Muscle layer of duodenum (tissue), 2 donors: ENCODE measurements at regions not wholly inside any gene's neighbourhood (a gene's known extent, or its start where the extent isn't known, plus 50 kb on each side); places are given as distances from the start of the nearest gene placed in this dataset.

Source experiments
- H3K27ac ChIP-seq: one replicate; pipeline ENCODE4 v1.7.0; 2013; ENCODE audit warnings: mild to moderate bottlenecking, low read length
- H3K27me3 ChIP-seq: one replicate; pipeline ENCODE4 v1.7.0; 2013; ENCODE audit warnings: low read depth, mild to moderate bottlenecking, control low read depth, low read length
- H3K36me3 ChIP-seq, 2 donors: one replicate each; pipeline ENCODE4 v1.7.0; 2013; ENCODE audit warnings: low read length in 2 of 2, control low read depth in 1 of 2, mild to moderate bottlenecking in 1 of 2; ENCODE audit not compliant: insufficient read depth in 2 of 2, control insufficient read depth in 1 of 2
- H3K4me1 ChIP-seq, 2 donors: one replicate each; pipeline ENCODE4 v1.7.0; 2013; ENCODE audit warnings: low read length in 2 of 2, mild to moderate bottlenecking in 2 of 2, control low read depth in 1 of 2, moderate library complexity in 1 of 2; ENCODE audit not compliant: insufficient read depth in 2 of 2, control insufficient read depth in 1 of 2
- H3K4me3 ChIP-seq, 2 donors: one replicate each; pipeline ENCODE4 v1.7.0; 2013; ENCODE audit warnings: low read length in 2 of 2, low read depth in 1 of 2, mild to moderate bottlenecking in 1 of 2
- H3K9me3 ChIP-seq, 2 donors: one replicate each; pipeline ENCODE4 v1.7.0; 2013; ENCODE audit warnings: low read length in 2 of 2, control low read depth in 1 of 2, mild to moderate bottlenecking in 1 of 2; ENCODE audit not compliant: control insufficient read depth in 1 of 2
- donor health status: healthy.

DNA sequence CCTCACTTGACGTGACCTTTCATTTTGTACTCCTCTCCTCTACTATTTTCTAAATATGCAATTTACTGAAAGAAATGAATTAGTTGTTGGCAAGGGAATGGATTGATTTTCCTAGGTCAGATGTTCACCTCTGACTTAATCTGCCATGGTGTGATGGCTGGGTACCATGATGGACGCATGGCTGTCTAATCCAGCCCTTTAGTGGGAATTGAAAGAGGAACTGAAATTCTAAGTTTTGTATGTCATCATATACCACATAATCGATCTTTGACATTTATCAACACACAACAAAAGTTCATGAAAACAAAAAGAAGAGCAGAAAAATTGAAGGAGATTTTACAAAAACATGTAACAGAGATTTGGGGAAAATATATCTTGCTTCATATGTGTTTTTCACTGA is 331.3 kb upstream of the SNX7 start:
- H3K9me3 ChIP-seq = no peaks in the 10 kb centered on the region
- H3K4me1 ChIP-seq = no peaks in the 10 kb centered on the region
- H3K36me3 ChIP-seq = no peaks in the 10 kb centered on the region
- H3K27ac ChIP-seq = no peak overlapping the region
- H3K27me3 ChIP-seq = no peaks in the 10 kb centered on the region
- no peak overlapping the region for H3K4me3 ChIP-seq

DNA sequence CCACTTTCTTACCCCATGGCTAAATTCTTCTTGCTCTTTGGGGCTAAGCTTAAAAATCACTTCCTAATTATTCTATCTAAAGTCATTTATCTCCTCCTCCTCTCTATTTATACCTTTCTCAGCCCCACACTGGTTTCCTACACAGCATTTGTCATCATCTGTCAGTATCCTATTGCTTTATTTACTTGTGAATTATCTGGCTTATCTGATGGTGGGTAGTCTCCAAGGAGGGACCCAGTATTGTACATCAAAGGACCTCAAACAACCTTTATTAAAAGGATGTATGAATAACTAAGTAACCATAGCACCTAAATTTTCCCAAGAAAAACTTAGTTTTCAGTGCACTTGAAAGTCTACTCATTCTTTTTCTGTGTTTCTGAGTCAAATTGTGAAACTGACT is 332.7 kb upstream of the SNX7 start:
- no peaks in the 10 kb centered on the region for H3K9me3 ChIP-seq
- peaks cover 0 to 6% of the 10 kb centered on the region in 2 donors for H3K4me1 ChIP-seq
- no peak overlapping the region for H3K27ac ChIP-seq
- no peaks in the 10 kb centered on the region for H3K27me3 ChIP-seq
- no peaks in the 10 kb centered on the region for H3K36me3 ChIP-seq
- no peak overlapping the region for H3K4me3 ChIP-seq

DNA sequence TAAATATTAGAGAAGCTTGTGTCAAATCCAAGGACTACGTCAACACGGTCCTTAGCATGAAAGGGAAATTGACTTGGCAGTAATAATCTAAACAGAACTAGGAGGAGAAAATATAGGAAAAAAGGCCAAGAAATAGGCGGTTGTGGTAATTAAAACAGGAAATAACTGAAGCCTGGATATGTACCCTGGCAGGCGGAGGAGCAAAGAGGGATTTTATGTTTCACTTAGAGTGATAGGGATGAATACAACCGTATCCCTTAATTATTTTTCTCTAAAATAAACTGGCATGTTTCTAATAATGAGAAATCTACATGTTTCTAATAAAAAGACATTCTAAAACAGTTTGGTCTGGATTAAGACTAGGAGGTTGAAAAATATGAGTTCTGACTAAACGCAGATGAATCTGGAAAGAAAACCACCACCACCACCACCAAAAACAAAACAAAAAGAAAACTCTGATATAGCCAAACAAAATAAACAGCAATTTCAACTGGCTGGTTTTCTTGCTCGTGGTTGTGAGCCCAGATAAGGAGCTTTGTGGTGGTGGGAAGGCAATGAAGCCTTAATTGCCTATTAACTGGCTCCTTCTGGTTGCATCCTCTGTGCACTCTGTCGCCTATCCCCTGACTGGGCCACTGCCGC is 334.2 kb upstream of the SNX7 start:
- H3K36me3 ChIP-seq = no peaks in the 10 kb centered on the region
- no peak overlapping the region for H3K27ac ChIP-seq
- H3K4me1 ChIP-seq = peaks cover 0 to 6% of the 10 kb centered on the region in 2 donors
- H3K4me3 ChIP-seq = no peak overlapping the region
- no peaks in the 10 kb centered on the region for H3K27me3 ChIP-seq
- no peaks in the 10 kb centered on the region for H3K9me3 ChIP-seq

DNA sequence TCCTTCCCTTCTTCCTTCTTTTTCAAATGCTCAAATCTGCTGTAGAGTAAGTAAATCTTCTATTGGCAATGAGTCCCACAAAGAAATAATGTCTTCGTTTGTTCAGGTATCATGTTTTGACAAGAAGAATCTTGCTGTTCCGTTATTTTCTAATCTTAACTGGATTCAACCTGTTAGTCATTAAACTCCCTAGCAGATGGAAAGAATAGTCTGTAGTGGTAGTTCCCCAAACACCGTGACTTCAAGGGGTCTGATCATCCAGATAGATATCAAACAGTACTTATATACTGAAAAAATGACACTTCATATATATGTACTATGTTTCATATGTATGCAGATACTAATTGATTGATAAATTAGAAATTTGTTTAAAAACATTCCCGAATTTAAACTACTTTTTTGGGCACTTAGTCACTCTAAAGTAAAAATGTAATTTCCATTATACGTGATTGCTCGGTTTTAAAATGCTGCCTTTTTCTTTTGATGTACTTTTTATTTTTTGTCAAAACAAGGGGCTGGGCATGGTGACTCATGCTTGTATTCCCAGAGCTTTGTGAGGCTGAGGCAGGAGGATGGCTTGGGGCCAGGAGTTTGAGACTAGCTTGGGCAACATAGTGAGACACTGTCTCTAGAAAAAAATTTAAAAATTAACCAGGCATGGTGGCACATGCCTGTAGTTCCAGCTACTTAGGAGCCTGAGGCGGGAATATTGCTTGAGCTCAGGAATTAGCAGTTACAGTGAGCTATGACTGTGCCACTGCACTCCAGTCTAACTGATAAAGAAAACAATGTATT is 335.7 kb upstream of the SNX7 start:
- Histone ChIP-seq H3K4me1 (peaks cover 0 to 6% of the 10 kb centered on the region in 2 donors), H3K27ac (no peak overlapping the region), H3K4me3 (no peak overlapping the region), H3K27me3 (no peaks in the 10 kb centered on the region), H3K36me3 (no peaks in the 10 kb centered on the region), H3K9me3 (no peaks in the 10 kb centered on the region)

DNA sequence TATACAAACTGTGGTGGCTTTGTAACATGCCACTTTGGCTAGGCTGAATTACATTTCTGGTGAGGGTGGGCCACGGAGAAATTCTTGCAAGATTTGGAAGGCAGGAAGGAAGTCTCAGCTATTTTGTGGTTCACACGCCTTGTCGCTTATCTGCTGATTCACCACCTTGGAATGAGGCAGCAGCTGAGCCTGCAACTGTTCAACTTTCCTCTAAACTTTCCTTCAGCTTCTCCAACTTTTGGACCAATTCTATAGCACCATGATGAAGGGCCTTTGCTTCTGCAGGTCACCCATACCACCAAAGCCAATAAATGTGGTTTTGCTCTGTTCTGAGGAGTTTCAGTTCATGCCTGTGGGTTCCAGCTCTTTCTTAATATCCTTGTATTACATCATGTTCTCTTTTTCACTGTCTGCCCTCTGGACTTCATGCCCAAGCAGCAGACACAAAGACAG is 337.6 kb upstream of the SNX7 start:
- Histone ChIP-seq H3K9me3 (no peaks in the 10 kb centered on the region), H3K27me3 (no peaks in the 10 kb centered on the region), H3K27ac (no peak overlapping the region), H3K4me3 (peak overlapping the region in 1 of 2 donors; percentile 18), H3K36me3 (no peaks in the 10 kb centered on the region), H3K4me1 (peaks cover 0 to 6% of the 10 kb centered on the region in 2 donors)

DNA sequence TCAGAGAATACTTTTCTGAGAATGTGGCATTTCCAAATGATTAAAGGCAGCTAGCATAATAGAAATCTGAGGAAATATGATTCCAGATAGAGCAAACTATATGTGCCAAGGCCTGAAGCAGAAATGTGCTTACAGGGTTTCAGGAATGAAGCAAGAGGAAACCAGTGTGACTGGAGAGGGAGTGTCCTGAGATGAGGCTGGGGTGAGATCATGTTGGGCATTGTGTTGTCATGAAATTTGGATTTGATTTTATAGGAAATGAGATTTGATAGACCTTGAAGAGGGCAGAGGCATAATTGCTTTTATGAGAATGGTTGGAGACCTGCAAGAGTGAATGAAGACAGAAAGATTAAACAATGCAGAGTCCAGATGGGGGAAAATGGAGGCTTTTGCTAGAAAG is 338.1 kb upstream of the SNX7 start:
- Histone ChIP-seq H3K4me1 (peaks cover 0 to 6% of the 10 kb centered on the region in 2 donors), H3K9me3 (no peaks in the 10 kb centered on the region), H3K4me3 (peak overlapping the region in 1 of 2 donors; percentile 18), H3K27ac (peak overlapping the region; percentile 14), H3K27me3 (no peaks in the 10 kb centered on the region), H3K36me3 (no peaks in the 10 kb centered on the region)

DNA sequence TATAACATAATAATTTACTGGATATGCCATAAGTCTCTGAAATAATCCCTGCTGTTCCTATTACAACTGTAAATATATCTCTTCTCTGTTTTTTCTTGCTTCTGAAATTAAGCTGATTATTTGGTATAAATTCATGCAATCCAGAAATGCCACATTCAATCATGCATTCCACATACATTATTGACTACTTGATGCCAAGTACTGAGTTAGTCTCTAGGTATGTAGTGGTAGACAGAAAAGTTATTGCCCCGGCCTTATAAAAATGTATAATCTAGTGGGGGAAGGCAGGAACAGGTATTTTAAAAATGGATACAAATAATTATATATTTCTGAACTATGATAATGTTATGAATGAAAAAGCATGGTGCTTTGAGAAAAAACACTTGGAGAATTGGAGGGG is 338.6 kb upstream of the SNX7 start:
- no peaks in the 10 kb centered on the region for H3K9me3 ChIP-seq
- peaks cover 0 to 6% of the 10 kb centered on the region in 2 donors for H3K4me1 ChIP-seq
- H3K27ac ChIP-seq = peak overlapping the region; percentile 14
- no peak overlapping the region for H3K4me3 ChIP-seq
- H3K36me3 ChIP-seq = no peaks in the 10 kb centered on the region
- no peaks in the 10 kb centered on the region for H3K27me3 ChIP-seq

DNA sequence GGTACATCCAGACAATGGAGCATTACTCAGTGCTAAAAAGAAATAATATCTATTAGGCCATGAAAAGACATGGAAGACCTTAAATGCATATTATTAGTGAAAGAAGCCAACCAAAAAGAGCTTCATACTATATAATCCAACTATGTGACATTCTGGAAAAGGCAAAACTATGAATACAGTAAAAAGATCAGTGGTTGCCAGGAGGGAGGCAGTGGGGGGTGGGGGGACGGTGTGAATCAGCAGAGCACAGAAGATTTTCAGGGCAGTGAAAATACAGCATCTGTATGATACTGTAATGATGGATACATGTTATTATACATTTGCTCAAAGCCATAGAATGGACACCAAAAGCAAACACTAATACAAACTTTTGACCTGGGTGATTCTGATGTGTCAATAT is 339.4 kb upstream of the SNX7 start:
- no peaks in the 10 kb centered on the region for H3K9me3 ChIP-seq
- no peaks in the 10 kb centered on the region for H3K36me3 ChIP-seq
- H3K27ac ChIP-seq = no peak overlapping the region
- H3K4me1 ChIP-seq = peaks cover 0 to 6% of the 10 kb centered on the region in 2 donors
- no peaks in the 10 kb centered on the region for H3K27me3 ChIP-seq
- H3K4me3 ChIP-seq = no peak overlapping the region

DNA sequence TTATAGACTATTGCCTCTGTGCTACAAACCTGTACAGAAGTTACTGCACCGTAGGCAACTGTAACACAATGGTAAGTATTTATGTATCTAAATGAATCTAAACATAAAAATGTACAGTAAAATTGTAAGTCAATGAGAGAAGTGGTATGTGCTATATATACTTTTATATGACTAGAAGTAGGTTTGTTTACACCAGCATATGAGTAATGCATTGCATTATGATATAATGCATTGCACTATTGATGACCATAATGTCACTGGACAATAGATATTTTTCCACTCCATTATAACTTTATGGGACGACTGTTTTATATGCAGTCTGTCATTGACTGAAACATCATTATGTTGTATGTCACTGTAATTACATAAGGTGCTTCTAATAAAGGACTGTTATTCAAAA is 340.3 kb upstream of the SNX7 start:
- H3K27ac ChIP-seq = no peak overlapping the region
- H3K36me3 ChIP-seq = no peaks in the 10 kb centered on the region
- no peak overlapping the region for H3K4me3 ChIP-seq
- H3K9me3 ChIP-seq = no peaks in the 10 kb centered on the region
- no peaks in the 10 kb centered on the region for H3K27me3 ChIP-seq
- peaks cover 0 to 6% of the 10 kb centered on the region in 2 donors for H3K4me1 ChIP-seq

DNA sequence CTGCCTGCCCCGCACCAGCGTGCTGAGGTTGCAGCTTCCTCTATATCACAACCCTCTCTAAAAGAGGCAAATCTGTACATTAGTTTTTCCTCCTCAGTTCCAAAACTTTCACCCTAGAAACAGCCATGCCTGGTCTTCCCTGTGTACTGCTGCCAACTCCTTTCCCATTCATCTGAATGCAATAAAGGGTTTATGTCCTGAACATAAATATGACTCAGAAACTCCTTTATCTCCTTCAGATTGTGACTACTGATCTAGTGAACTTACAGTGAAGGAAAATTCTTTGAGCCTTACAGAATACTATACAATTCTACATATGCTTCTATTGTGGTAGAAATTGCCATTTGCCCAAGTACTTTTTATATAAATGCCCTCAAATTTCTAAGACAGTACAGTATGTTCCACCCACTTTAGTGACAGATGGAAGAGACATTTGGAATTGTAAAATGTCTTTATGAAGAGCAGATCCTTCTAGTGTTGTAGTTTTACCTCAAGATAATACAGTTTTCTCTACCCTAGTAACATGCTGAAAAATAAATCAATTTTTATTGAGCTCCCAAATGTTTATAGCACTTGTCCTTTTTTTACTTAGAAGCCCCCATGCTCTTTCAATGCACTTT is 345.1 kb upstream of the SNX7 start:
- no peaks in the 10 kb centered on the region for H3K27me3 ChIP-seq

DNA sequence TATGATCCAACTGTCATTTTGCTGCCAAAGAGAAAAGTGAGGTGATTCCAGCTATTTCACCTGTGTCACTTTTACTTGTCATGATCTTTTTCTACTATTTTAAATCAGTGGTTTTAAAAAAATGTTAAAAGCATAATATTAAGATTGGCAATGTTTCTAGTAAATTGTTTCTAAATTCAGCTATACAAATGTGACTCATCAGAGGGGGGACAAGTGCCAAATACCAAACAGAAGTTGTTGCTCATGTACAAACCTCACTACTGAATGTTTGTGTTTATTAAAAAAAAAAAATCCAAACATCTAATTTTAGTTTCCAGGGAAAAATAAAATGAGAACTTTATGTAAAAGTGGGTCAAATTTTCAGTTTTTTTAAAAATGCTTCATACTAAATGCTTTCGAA is 346.2 kb upstream of the SNX7 start:
- H3K27ac ChIP-seq = no peak overlapping the region
- no peak overlapping the region for H3K4me3 ChIP-seq
- no peaks in the 10 kb centered on the region for H3K36me3 ChIP-seq
- no peaks in the 10 kb centered on the region for H3K9me3 ChIP-seq
- H3K4me1 ChIP-seq = no peaks in the 10 kb centered on the region
- H3K27me3 ChIP-seq = no peaks in the 10 kb centered on the region

More for the DNA sequence above, 345.1 kb upstream of the SNX7 start:
- Histone ChIP-seq H3K36me3 (no peaks in the 10 kb centered on the region), H3K9me3 (no peaks in the 10 kb centered on the region), H3K4me3 (no peak overlapping the region), H3K4me1 (no peaks in the 10 kb centered on the region), H3K27ac (no peak overlapping the region)
